HL-60 (cell line): ENCODE measurements at regions not wholly inside any gene's neighbourhood (a gene's known extent, or its start where the extent isn't known, plus 50 kb on each side); places are given as distances from the start of the nearest gene placed in this dataset.

Experiments used
- GABPA ChIP-seq: IDR thresholded peaks from 2 replicates; pipeline ENCODE4 v1.6.1; 2012; ENCODE audit warnings: low read depth
- POLR2AphosphoS5 ChIP-seq: IDR thresholded peaks from 2 replicates; pipeline ENCODE4 v1.6.1; 2012; ENCODE audit warnings: low read depth
- SPI1 ChIP-seq: IDR thresholded peaks from 2 replicates; pipeline ENCODE4 v1.6.1; 2012; ENCODE audit warnings: low read depth, mild to moderate bottlenecking, borderline replicate concordance
- TF ChIP-seq, protein P1 (sequence below): IDR thresholded peaks from one replicate; pipeline ENCODE4 v1.5.1; 2011; ENCODE audit warnings: low read length, control low read depth, inconsistent platforms; ENCODE audit not compliant: insufficient read depth

DNA sequence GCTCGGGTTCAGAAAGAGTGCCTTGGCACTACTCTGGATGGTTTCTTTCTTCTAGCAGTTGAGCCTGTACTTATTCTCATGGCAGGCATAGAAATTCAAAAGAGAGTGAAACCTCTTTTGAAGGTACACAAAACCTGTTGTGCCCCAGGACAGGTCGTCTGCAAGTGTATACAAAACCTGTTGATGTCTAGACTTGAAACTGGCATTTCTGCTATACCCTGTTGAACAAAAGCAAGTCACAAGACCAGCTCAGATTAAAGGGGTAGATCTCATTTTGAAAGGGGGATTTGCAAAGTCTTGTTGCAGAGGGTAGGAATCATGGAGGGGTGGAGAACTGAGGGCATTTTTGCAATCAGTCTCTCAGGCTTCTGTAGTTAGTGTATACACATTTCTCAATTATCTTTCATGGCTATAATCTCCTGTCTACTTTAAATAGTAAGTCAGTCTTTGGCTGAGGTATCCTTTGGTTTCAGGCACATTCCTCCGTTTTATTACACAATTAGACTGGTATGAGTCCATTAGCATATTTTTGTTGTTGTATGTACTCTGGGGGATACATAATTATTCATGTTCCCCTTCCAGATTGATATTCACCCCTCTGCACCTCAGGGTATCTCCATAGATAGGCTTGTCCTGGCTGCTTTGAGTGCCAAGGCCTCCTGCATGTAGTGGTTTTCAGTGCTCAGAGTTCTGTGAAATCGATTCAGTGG, 251.4 kb downstream of the DTHD1 start:
- TF ChIP-seq, protein P1, sequence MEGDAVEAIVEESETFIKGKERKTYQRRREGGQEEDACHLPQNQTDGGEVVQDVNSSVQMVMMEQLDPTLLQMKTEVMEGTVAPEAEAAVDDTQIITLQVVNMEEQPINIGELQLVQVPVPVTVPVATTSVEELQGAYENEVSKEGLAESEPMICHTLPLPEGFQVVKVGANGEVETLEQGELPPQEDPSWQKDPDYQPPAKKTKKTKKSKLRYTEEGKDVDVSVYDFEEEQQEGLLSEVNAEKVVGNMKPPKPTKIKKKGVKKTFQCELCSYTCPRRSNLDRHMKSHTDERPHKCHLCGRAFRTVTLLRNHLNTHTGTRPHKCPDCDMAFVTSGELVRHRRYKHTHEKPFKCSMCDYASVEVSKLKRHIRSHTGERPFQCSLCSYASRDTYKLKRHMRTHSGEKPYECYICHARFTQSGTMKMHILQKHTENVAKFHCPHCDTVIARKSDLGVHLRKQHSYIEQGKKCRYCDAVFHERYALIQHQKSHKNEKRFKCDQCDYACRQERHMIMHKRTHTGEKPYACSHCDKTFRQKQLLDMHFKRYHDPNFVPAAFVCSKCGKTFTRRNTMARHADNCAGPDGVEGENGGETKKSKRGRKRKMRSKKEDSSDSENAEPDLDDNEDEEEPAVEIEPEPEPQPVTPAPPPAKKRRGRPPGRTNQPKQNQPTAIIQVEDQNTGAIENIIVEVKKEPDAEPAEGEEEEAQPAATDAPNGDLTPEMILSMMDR: no peak
- no peak for TF ChIP-seq GABPA
- TF ChIP-seq SPI1: no peak
- no peak for TF ChIP-seq POLR2AphosphoS5
